HG03064 (cell line): ENCODE measurements at regions not wholly inside any gene's neighbourhood (a gene's known extent, or its start where the extent isn't known, plus 50 kb on each side); places are given as distances from the start of the nearest gene placed in this dataset.

Experiments
- ATAC-seq: cut with Tn5 transposase; IDR thresholded peaks from one replicate; pipeline ENCODE4 v1.9.1; 2021; ENCODE audit warnings: low read depth; ENCODE audit not compliant: unreplicated experiment

DNA sequence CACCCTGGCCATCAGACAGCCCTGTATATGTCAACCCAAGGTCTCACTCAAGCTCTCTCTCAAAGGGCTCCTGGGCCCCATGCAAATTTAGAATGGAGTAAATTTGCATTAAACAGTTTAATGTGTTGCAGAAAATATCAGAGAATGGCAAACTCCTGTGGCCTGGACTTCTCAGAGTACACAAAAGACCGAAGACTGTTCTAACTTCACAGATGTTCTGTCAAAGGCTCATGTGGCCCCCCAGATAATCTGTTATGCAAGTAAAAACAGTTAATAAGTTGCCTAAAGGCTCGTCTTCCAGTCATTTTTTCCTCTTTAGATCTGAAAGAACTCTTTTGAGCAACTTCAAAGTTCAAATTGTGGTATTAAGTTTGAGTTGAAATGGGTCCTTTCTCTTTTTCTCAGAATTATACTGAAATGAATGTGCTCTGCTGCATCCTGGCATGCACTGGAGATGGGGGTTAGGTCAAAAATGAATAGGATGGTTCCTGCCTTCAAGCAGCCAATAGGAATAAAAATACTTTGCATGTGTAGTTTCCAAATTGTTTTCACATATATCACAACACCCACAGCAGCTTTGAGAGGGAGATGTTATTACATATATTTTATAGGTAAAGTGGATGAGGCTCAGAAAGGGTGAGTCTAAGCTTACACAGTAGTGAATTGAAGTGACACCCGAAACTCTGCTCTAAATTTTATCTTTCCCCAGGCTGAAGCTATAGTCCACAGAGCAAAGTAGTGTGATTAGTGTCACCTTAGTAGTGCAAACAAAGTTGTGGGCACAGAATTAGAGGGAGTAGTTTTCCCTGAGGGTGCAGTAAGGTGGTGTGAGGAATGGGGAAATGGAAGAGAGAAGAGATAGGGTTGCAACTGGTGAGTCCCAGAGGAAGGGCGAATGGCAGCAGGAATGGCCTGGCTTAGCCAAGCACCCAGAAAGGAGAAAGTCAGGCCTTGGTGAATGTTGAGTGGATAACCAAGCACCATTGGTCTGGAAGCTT is 205.0 kb upstream of the RFC3 start:
- no peak for ATAC-seq

DNA sequence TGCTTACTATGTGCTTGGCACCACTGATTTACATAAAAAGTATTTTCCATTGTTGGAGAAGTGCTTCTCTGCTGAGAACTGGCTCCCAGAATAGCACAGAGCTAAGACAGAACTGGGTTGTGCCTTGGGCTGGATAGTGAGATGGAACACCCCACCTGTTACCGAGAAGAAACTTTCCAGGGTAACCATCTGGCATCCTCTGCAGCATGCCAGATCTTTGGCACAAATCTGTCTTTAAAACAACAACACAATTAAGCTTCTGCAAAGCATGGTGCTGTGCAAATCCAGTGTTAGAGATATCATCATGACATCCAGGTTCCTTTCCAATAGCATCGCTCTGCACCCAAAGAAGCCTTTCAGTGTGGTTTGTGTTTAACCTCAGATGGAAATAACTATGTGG is 202.5 kb upstream of the RFC3 start:
- ATAC-seq: no peak

GRCh38 chr13:33616130-33616529 is 201.8 kb upstream of the RFC3 start:
- ATAC-seq: no peak

DNA sequence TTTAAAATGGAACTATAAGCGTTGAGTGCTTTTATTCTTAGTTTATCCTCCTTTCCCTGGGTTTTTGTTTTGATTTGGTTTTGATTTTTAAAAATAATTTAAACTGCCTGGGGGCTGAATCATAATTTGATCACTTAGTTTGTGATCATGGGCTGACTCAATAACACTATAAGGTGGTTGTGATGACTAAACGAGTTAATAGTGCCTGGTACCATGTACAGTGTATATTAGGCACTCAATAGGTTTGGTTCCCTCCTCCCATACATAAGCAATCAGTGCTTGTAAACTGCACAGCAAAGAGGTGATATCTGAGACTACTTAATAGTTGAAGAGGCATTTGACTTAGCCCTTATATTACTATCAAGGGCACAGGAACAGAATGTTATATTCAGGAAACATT is 200.9 kb upstream of the RFC3 start:
- no peak for ATAC-seq

DNA sequence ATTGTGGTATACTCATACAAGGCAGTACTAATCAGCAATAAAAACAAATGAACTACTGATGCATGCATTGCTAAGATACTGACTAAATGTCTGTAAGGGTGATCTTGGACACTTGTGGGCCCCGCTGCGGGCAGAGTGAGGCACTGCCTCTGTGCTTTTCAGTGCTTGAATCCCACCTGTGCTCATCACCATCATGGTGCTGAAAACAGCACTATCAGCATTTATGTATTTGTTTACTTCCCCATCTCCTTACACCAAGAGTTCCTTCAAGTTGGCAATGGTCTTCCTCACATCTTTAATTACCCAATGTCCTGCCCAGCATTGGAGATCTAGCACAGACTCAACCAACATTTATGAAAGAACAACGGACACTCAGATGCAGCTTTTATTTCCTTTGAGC is 193.7 kb upstream of the RFC3 start:
- ATAC-seq: no peak

DNA sequence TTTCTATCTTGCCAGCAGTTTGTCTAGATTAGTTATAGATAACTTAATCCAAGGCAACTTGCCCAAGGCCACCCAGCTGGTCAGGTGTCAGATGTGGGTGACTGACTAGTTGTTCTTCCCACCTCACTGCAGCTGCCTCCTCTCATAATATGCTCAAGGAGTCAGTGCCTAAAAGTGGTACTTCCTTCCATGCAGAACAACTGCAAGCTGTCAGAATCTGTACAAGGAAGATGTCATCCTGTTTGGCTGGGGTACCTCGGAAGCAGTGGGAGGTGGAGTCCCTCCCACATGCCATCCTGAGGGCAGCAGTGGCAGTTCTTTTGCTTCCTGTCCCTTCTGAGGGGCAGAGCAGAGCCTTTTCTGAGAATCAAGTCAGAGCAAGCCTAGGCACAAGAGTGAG is 193.2 kb upstream of the RFC3 start:
- ATAC-seq: no peak

GRCh38 chr13:33626407-33626806 is 191.5 kb upstream of the RFC3 start:
- no peak for ATAC-seq

- no peak for ATAC-seq
Observed at GRCh38 chr13:33628662-33629061, 189.3 kb upstream of the RFC3 start.

- ATAC-seq: no peak
Observed at GRCh38 chr13:33629605-33630360, 188.2 kb upstream of the RFC3 start.

DNA sequence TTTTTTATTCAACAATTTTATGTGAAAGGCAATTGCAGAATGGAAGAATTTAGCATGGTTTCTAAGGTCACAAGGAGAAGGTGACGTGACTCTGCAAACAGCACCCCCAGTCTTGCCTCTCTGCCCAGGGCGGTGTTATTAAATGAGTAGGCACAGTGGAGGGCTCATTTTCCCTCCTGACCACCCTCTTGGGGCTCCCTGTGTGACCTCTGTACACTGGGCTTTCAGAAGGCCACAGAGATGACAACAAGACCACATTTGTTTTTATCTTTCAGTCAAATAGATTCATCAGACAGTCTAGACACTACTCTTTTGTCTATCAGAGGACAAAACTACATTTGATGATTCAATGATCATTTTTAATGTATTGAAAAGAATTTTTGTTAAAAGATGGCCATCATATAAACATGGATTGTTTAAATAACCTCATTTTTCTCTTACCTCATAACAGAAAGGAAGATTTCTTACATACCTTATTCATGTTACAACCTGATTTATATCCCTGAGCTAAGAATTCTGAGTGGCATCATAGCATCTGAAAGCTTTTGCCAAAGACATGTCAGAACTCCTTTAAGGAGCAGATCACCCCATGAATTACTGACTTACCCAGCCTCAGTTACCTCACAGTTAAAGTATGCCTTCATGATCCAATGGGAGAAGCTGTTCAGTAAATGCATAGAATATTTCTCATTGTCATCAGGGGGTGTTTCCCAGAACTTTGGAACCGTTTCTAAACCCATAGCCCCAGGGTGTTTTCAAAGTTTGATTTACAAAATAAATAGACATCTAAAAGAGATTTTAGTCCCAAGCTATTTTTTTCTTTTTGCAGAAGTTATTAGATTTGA is 184.0 kb upstream of the RFC3 start:
- no peak for ATAC-seq

DNA sequence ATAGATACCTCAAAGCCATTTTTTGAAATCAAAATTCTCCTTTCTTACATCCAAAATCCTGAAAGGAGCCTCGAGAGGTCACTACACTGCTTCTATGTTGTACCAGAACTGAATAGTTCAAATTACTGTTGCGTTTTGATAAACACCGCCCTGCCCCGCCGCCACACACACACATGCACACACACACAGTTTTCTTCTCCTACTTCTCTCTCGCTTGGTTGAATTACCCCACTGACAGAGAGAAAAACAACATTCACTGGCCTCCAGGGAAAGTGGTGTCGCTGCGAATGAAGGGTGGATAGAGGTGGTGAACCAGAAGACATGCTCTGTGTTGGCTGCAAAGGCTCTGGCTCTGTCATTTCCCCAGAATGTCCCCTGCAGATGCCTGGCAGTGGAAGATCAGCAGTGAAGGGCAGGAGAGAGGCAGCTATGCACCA is 183.4 kb upstream of the RFC3 start:
- ATAC-seq: no peak

DNA sequence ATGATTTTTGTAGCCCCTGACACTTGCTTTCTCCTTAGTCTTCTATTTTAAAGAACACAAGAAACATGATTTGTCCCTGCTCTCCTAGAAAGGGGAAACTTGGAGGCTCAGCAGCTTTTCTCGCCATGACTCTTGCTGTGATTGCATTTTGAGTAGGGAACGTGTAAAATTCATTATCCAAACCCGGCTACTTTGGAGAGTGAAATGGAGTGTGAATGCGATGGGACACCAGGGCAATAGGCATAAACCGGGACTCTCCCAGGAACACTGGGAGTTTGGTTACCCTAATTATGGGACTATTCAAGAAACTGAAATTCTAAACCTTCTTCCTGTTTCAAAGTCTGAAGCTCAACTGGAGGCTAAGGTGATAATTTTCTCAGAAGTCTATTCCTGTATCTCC is 181.7 kb upstream of the RFC3 start:
- no peak for ATAC-seq

DNA sequence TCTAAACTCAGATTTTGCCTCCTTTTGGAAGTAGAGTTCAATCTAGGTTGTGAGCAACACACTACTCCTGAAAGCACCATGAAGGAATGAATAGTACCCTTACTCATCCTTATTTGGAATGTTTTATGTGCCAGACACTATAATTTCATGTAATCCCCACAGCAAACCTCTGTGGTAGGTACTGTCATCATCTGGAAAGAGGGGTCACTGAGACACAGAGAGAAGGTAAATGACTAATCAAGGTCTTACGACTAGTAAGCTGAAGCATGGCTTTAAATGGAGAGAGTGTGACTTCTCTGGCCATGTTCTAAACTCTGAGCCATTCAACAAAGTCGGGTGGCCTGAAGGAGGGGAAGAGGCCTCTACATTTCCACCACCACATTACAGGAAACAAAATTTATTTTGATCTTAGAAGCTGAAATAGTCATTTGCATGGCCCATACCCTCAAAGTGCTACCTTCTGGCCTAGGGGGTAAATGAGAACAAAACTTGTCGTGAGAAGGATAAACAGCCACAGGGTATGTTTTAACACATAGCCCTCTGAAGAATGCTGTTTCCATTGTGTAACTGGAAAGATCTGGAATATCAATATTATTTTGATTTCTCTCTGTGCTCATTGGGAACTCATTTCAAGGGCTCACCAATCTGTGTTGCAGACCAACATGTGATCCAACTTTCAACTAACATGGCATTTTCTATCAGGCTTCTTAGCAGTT is 180.8 kb upstream of the RFC3 start:
- no peak for ATAC-seq

- no peak for ATAC-seq
Observed at GRCh38 chr13:33637978-33638743, 179.8 kb upstream of the RFC3 start.

- no peak for ATAC-seq
Observed at GRCh38 chr13:33639158-33639557, 178.8 kb upstream of the RFC3 start.

DNA sequence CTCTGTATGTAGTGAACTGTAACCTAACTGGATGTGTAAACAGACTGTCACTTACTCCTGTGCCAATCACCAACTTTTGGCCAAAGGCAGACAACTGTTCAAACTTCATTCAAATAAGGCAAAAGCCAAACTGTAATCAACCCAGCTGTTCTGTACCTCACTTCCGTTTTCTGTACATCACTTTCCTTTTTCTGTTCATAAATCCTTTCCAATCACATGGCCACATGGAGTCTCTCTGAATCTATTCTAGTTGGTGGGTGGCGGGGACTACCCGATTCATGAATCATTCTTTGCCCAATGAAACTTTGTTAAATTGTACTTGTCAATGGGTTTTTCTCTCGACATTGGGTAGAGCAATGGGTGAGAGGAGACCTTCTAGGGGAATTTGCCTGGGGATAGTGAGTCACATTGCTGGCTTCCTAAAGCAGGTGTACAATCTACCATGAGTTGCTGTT is 178.3 kb upstream of the RFC3 start:
- no peak for ATAC-seq

- no peak for ATAC-seq
Observed at GRCh38 chr13:33640832-33641231, 177.1 kb upstream of the RFC3 start.

GRCh38 chr13:33642374-33643065 is 175.4 kb upstream of the RFC3 start:
- no peak for ATAC-seq
